ENCODE measurements at regions not wholly inside any gene's neighbourhood (a gene's known extent, or its start where the extent isn't known, plus 50 kb on each side); places are given as distances from the start of the nearest gene placed in this dataset.
A peak's percentile ranks its signal among the peaks of the same experiment; 100 is the strongest.

GRCh38 chr7:116340201-116340847 lies 130.0 kb downstream of the TES start (continued):
- TF ChIP-seq, protein P1, sequence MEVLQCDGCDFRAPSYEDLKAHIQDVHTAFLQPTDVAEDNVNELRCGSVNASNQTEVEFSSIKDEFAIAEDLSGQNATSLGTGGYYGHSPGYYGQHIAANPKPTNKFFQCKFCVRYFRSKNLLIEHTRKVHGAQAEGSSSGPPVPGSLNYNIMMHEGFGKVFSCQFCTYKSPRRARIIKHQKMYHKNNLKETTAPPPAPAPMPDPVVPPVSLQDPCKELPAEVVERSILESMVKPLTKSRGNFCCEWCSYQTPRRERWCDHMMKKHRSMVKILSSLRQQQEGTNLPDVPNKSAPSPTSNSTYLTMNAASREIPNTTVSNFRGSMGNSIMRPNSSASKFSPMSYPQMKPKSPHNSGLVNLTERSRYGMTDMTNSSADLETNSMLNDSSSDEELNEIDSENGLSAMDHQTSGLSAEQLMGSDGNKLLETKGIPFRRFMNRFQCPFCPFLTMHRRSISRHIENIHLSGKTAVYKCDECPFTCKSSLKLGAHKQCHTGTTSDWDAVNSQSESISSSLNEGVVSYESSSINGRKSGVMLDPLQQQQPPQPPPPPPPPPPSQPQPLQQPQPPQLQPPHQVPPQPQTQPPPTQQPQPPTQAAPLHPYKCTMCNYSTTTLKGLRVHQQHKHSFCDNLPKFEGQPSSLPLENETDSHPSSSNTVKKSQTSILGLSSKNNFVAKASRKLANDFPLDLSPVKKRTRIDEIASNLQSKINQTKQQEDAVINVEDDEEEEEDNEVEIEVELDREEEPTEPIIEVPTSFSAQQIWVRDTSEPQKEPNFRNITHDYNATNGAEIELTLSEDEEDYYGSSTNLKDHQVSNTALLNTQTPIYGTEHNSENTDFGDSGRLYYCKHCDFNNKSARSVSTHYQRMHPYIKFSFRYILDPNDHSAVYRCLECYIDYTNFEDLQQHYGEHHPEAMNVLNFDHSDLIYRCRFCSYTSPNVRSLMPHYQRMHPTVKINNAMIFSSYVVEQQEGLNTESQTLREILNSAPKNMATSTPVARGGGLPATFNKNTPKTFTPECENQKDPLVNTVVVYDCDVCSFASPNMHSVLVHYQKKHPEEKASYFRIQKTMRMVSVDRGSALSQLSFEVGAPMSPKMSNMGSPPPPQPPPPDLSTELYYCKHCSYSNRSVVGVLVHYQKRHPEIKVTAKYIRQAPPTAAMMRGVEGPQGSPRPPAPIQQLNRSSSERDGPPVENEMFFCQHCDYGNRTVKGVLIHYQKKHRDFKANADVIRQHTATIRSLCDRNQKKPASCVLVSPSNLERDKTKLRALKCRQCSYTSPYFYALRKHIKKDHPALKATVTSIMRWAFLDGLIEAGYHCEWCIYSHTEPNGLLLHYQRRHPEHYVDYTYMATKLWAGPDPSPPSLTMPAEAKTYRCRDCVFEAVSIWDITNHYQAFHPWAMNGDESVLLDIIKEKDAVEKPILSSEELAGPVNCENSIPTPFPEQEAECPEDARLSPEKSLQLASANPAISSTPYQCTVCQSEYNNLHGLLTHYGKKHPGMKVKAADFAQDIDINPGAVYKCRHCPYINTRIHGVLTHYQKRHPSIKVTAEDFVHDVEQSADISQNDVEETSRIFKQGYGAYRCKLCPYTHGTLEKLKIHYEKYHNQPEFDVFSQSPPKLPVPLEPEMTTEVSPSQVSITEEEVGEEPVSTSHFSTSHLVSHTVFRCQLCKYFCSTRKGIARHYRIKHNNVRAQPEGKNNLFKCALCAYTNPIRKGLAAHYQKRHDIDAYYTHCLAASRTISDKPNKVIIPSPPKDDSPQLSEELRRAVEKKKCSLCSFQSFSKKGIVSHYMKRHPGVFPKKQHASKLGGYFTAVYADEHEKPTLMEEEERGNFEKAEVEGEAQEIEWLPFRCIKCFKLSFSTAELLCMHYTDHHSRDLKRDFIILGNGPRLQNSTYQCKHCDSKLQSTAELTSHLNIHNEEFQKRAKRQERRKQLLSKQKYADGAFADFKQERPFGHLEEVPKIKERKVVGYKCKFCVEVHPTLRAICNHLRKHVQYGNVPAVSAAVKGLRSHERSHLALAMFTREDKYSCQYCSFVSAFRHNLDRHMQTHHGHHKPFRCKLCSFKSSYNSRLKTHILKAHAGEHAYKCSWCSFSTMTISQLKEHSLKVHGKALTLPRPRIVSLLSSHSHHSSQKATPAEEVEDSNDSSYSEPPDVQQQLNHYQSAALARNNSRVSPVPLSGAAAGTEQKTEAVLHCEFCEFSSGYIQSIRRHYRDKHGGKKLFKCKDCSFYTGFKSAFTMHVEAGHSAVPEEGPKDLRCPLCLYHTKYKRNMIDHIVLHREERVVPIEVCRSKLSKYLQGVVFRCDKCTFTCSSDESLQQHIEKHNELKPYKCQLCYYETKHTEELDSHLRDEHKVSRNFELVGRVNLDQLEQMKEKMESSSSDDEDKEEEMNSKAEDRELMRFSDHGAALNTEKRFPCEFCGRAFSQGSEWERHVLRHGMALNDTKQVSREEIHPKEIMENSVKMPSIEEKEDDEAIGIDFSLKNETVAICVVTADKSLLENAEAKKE (CRISPR knock-in tag; IDR thresholded peaks at IDR 0.05): no peak
- TF ChIP-seq ZNF114 (CRISPR knock-in tag; IDR thresholded peaks at IDR 0.05) (no peak), EZH2 (IDR thresholded peaks at IDR 0.05; ENCODE audit: low read depth, unreplicated experiment) (no peak), CTCF (conservative IDR thresholded peaks at IDR 0.05; ENCODE audit: low read depth in 2 of 2) (no peak)

GRCh38 chr7:116340943-116341907 lies 130.9 kb downstream of the TES start:
- Mint-ChIP-seq H3K4me3 (no peak overlapping the region), H3K9me3 (no peaks in the 10 kb centered on the region), H3K36me3 (ENCODE audit: low read depth) (no peaks in the 10 kb centered on the region), H3K4me1 (peaks cover 3% of the 10 kb centered on the region; the same call in 1 of the 3 replicates), H3K27ac (no peak overlapping the region), H3K27me3 (ENCODE audit: insufficient read depth, low read depth, poor library complexity) (no peaks in the 10 kb centered on the region)
- no peak for DNase-seq (ENCODE audit: low spot score)
- Histone ChIP-seq H3K4me2 (no peak overlapping the region), H3K4me1 (ENCODE audit: insufficient read depth) (no peaks in the 10 kb centered on the region), H3K79me2 (replicated peaks; ENCODE audit: insufficient read depth) (no peaks in the 10 kb centered on the region), H2AFZ (no peak overlapping the region), H3K27ac (ENCODE audit: low read depth) (no peak overlapping the region), H3K27me3 (ENCODE audit: insufficient read depth) (no peaks in the 10 kb centered on the region), H3F3A (replicated peaks; ENCODE audit: low read depth) (no peaks in the 10 kb centered on the region), H3K36me3 (ENCODE audit: insufficient read depth) (no peaks in the 10 kb centered on the region), H3K4me3 (no peak overlapping the region), H4K20me1 (replicated peaks; ENCODE audit: insufficient read depth) (no peaks in the 10 kb centered on the region), H3K9me2 (ENCODE audit: insufficient read depth) (no peaks in the 10 kb centered on the region)
- peak; percentile 55; the same call in 2 of the 3 replicates for ATAC-seq
- TF ChIP-seq, protein P1 (CRISPR knock-in tag; IDR thresholded peaks at IDR 0.05): no peak

All from GM23338 (cell line).